GM18951 (cell line): ENCODE measurements at regions not wholly inside any gene's neighbourhood (a gene's known extent, or its start where the extent isn't known, plus 50 kb on each side); places are given as distances from the start of the nearest gene placed in this dataset.

Source experiments
- POLR2A ChIP-seq: IDR thresholded peaks from 4 replicates; pipeline ENCODE4 v1.6.1; 2011; ENCODE audit warnings: mild to moderate bottlenecking; ENCODE audit not compliant: insufficient read length, insufficient read depth; ENCODE audit errors: extremely low read depth
- in situ Hi-C: fragments of 300-500 bp; cut with MboI; formaldehyde crosslinking; loops from one replicate; pipeline ENCODE4 v1.12.0; 2022; ENCODE audit warnings: low sequenced_read_pairs, mixed read lengths, inconsistent platforms; ENCODE audit not compliant: unreplicated experiment

DNA sequence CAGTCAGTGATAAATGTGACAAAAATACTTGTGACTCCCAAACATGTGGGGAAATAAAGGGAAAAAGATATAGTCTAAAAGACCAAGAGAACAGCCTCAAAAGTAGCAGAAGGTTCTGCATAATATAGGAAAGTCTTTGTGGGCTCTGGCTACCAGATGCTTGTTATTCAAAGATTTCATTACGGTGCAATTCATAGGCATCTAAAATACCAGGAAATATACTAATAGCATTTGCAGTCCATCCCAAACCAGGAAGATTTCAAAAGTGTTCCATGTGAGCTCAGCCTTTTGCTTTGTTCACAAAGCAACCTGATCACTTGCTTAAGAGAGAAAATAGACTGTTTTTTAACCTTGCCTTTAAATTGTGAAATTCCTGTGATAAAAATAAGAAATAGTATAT lies 506.7 kb upstream of the MARCKS start:
- in situ Hi-C loops = no loop called here
- no peak for TF ChIP-seq POLR2A

DNA sequence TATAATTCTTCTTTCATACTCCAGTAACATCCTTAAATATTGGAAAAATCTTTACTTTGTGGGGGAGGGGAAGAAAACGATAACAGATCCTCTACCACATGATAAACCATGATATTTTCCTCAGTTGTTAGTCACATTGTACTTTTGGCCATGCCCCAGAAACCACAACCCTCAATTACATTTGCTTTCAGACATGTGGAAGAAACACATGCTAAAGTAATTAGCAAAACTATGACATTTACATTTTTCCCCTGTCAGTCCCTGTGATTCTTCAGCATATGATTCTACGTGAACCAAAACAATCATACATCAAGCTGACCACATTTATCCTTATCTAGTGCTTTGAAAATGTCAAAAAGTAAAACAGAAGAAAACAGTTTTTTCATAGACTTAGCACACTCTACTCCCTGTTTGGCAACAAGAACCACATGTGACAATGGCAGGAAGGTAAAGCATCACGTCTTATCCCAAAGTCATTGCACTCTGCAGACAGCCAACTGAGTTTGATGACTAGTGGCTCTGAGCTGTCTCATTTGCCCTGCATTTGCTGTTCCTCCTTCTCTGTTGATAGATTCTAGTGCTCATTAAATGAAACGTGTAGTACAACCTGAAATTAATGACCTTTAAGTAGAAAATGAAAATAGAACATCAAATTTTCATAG lies 505.8 kb upstream of the MARCKS start:
- in situ Hi-C loops = no loop called here
- TF ChIP-seq POLR2A = no peak

DNA sequence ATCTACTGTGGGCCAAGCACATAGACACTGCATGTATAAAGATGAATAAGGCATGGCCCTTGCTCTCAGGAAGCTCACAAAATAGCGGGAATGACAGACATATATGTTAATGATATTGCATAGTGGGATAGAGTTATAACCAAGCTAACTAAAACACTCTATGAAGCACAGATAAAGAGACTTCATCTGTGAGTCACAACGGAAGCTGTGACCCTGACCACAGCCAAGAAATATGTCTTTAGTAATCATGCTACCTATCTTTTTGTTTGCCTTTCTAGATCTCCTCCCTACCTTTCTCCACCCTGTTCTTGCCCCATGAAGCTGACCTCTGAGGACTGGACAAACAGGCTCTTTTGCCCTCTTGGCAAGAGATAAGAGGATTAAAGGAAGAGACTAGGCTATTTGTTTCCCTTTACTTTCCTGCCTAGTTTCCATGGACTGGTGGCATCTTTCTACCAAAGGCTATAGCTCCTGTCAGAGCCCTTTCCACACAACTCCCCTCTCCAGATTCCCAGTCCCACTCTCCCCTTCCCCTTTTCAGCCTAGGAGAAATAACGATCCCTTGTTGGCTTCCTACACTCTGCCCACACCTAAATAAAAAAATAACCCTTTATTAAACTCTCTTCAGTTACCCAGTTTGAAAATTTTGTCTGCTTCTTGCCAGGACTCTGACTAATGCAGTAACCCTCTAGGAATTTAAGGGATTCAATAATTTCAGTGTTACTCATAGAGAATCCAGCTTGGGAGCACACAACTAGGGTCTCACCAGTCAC lies 504.9 kb upstream of the MARCKS start:
- TF ChIP-seq POLR2A = no peak
- in situ Hi-C loops = no loop called here

DNA sequence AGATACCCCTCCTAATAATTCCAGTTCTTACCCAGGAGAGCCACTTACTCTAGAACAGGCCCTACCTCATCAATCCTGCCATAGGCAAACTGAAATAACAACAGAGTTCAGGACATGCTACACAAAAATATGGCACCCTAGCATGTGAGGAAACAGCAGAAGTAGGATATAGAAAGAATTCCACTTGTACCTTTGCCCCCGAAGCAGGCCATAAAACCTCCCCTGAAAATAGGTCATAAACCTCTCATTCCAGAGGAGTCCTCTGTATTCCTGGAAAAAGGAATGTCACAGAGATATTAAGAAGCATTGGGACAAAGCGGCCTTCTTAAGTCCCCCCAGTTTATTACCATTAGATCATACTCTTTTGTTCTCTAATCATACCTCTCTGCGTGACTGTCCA lies 504.3 kb upstream of the MARCKS start:
- in situ Hi-C loops = no loop called here
- no peak for TF ChIP-seq POLR2A

DNA sequence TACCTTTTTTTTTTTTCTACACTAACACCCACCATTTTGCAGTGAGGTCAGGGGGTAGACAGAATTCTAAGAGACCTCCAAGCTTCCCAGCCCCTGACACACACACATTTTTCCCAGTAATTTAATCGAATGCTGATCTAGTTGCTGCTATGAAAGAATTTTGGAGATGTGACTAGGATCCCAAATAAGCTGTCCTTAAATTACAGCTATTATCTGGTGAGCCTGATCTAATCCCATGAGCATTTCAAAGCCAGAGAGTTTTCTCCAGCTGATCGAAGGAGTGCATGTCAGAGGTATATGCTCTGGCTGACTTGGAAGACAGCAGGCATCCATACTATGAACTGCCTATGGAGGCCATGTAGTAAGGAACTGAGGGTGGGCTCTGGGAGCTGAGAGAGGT lies 503.8 kb upstream of the MARCKS start:
- in situ Hi-C loops = no loop called here

DNA sequence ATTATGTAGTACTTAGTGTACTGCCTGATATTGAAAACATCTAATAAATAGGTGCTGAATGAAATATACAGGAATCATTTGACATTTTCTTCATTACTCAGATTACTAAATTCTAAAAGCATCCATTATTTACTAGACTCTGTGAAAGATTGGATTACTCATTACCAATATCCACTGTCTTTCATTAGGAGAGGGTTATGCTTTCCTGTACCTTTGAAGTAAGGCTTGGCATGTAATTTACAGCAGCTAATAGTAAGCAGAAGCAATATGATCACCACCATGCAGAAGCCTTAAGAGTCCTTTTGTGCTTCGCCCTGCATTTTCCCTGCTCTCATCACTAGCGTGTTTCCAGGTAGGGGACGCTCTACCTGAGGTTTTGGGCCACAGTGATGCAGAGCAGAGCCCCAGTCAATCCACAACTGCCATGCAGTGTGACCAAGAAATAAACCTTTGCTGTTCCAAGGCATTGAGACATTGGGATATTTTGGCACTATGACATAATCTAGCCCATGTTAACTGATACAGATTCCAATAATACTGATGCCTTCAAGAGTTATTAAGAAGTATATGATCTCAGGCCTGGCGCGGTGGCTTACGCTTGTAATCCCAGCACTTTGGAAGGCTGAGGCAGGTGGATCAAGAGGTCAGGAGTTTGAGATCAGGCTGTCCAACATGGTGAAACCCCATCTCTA lies 502.8 kb upstream of the MARCKS start:
- in situ Hi-C loops = no loop called here
- TF ChIP-seq POLR2A = no peak

More for the DNA sequence above, 503.8 kb upstream of the MARCKS start:
- TF ChIP-seq POLR2A = no peak

DNA sequence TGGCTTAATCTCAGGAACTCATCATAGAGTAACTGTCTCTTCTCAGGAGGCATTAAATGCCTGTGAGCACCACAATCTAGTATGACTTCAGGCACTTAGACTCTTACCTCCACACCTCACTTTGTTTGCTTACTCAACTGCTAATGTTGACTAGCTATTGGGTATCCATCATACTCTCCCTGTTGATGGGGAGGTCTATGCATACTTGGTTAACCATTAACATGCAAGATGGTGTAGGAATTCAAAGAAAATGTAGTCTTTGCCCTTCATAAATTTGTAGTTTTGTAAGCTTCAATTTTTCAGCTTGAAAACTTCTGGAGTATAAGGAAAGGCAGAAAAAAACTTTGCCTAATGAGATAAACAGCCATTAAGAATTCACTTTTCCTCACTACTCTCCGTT lies 501.0 kb upstream of the MARCKS start:
- no peak for TF ChIP-seq POLR2A
- in situ Hi-C loops = no loop called here

DNA sequence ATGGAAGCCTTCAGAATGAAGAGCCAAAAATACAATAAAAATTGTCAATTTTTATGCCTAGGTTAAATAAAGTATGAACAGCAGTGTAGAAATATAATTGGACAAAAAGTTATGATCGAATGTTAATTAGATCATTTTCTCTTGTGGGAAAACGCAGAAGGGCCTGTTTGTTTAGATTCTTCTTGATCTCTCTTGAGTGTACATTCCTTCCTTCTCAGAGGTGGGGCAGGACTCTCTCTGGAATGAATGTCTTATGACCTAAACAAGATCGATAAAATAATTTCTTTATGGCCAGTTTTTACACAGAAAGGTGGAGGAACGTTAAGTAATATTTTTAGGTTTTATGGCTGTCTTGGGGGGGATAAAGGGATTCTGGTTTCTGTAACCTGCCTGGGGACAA lies 500.1 kb upstream of the MARCKS start:
- no peak for TF ChIP-seq POLR2A
- in situ Hi-C loops = no loop called here

DNA sequence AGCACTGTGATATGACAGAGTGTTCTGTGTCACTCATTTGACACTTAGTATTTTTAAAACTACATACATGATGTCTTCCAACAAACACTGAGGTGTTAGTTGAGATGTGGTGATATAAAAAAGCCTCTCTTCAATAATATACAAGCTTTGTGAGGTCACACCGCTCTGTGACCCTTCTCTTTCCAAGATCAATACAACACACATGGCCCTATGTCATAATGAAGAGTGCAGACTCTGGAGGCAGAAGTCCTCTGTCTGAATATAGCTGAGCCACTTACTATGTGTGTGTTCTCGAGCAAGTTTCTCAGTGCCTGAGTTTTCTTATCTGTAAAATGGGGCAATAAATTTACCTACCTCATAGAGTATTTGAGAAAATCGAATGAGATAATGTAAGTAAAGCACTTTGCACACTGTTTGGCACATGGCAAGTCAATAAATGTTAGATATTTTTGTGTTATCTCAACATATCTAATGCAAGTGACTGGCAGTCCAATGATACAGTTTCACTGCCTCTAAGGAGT lies 499.0 kb upstream of the MARCKS start:
- in situ Hi-C loops = no loop called here
- no peak for TF ChIP-seq POLR2A

DNA sequence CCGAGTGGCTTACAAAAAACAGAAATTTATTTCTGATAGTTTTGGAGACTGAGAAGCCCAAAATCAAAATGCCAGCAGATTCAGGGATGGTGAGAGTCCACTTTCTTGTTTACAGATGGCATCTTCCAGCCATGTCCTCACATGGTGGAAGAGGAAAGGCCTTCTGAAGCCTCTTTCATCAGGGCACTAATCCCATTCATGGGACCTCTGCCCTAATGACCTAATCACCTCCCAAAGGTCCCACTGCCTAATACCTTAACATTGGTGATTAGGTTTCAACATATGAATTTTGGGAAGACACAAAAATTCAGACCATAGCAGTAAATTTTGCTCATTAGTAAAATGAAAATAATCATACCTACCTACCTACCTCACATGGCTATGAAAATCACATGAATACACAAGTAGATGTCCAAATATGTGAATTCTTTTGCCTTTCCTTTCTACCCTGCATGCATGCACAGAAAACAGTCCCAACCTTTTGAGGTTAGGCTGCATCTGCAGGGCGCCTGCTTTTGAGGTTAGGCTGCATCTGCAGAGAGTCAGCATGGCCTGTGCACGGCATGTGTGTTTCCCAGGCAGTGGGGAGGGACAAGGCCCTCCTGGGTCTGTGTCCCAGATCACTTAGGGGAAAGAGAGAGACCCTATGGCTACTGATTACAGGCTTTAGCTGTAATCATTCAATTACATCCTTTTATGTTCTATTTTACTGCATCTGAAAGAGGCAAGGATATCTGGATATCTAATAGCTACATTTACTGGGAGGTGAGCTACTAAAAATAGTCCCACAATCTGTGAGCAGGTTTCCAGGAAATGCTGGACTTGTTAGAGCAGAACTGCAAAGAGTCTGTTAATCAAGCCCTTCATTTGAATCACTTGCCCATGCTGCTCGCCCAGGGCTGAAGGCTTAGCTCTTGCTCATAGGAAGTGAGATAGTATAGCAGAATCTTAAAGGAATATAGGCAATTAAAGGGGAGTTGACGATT lies 497.7 kb upstream of the MARCKS start:
- in situ Hi-C loops = no loop called here
- no peak for TF ChIP-seq POLR2A

DNA sequence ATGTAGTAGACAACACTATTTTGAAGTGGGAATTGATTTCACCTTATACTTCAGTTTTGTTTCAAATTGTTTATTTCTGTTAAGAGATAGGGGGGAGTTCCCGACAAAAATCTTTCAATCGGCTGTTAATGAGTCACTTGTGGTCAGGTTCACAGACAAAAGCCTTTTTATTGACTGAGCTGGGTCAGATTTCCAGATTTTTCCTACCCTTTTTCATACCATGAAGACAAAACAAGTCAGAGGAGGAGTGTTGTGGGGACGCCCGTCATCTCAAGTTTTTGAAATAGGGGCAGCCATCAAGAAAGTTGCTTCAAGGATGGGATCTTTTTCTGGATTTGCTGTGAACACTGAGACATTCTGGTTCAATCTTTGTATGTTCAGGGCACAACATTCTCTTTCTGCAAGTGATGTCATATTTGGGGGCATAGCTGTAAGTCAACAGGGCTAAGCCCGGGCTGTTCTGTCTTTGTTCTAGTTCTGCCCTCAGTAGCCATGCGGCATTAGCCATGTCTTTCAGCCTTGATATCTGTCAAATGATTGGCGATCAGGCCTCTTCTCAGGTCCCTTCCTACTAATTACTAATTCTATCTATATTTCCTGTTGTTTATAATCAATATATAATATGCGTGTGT lies 496.0 kb upstream of the MARCKS start:
- TF ChIP-seq POLR2A = no peak
- in situ Hi-C loops = no loop called here
